ENCODE measurements at regions not wholly inside any gene's neighbourhood (a gene's known extent, or its start where the extent isn't known, plus 50 kb on each side); places are given as distances from the start of the nearest gene placed in this dataset.

DNA sequence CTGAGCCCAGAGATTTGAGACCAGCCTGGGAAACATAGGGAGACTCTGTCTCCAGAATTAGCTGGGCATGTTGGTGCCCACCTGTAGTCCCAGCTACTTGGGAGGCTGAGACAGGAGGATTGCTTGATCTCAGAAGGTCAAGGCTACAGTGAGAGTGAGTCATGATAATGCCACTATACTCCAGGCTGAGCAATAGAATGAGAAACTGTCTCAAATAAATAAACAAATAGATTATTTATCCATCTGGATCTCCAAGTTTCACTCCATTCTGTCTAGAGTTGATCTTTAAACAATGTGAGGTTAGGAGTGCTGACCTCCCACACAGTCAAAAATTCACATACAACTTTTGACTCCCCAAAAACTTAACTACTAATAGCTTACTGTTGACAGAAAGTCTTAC, 106.8 kb upstream of the PALMD start:
- TF ChIP-seq, protein P1, sequence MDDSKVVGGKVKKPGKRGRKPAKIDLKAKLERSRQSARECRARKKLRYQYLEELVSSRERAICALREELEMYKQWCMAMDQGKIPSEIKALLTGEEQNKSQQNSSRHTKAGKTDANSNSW (CRISPR knock-in tag; IDR thresholded peaks at IDR 0.05; ENCODE audit: borderline replicate concordance) = no peak
- TF ChIP-seq ZNF530 (CRISPR knock-in tag; IDR thresholded peaks at IDR 0.05; ENCODE audit: low read depth) = no peak
- TF ChIP-seq ZFP36 (IDR thresholded peaks at IDR 0.05; ENCODE audit: borderline replicate concordance, low read depth, low read length, partially characterized antibody) = no peak
- TF ChIP-seq NCOA5 (CRISPR knock-in tag; IDR thresholded peaks at IDR 0.05) = no peak
- no peak for TF ChIP-seq NFIC (IDR thresholded peaks at IDR 0.05; ENCODE audit: low read length)
- TF ChIP-seq, protein P2, sequence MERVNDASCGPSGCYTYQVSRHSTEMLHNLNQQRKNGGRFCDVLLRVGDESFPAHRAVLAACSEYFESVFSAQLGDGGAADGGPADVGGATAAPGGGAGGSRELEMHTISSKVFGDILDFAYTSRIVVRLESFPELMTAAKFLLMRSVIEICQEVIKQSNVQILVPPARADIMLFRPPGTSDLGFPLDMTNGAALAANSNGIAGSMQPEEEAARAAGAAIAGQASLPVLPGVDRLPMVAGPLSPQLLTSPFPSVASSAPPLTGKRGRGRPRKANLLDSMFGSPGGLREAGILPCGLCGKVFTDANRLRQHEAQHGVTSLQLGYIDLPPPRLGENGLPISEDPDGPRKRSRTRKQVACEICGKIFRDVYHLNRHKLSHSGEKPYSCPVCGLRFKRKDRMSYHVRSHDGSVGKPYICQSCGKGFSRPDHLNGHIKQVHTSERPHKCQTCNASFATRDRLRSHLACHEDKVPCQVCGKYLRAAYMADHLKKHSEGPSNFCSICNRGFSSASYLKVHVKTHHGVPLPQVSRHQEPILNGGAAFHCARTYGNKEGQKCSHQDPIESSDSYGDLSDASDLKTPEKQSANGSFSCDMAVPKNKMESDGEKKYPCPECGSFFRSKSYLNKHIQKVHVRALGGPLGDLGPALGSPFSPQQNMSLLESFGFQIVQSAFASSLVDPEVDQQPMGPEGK (CRISPR knock-in tag; IDR thresholded peaks at IDR 0.05) = no peak
- no peak for TF ChIP-seq SP2 (CRISPR knock-in tag; IDR thresholded peaks at IDR 0.05)
